Keratinocyte (primary cell): ENCODE measurements at regions not wholly inside any gene's neighbourhood (a gene's known extent, or its start where the extent isn't known, plus 50 kb on each side); places are given as distances from the start of the nearest gene placed in this dataset.

Source experiments
- DNase-seq: peaks from one replicate; pipeline ENCODE4 v3.0.0-alpha.2; 2011; ENCODE audit warnings: low read depth, missing footprints, low spot score
- FAIRE-seq: peaks from 2 replicates; lab custom pipeline; 2011; peaks lifted over from hg19 to GRCh38; lab: Jason Lieb, UNC
- H2AFZ ChIP-seq: 2 replicates; pipeline ENCODE4 v1.6.0; 2012; ENCODE audit warnings: low read length, control low read depth, inconsistent platforms; ENCODE audit not compliant: control insufficient read depth
- H3K27ac ChIP-seq: 2 replicates; pipeline ENCODE4 v1.5.1; 2011; ENCODE audit warnings: low read length; ENCODE audit not compliant: control insufficient read depth, insufficient read depth
- H3K27me3 ChIP-seq: 3 replicates; pipeline ENCODE4 v1.6.0; 2011; ENCODE audit warnings: low read length; ENCODE audit not compliant: control insufficient read depth, insufficient read depth; ENCODE audit errors: extremely low read depth
- H3K36me3 ChIP-seq, 2 experiments: 2 replicates in 1 of 2; 3 replicates in 1 of 2; pipeline ENCODE4 v1.5.1; 2011; ENCODE audit warnings: low read length in 2 of 2, mild to moderate bottlenecking in 1 of 2; ENCODE audit not compliant: control insufficient read depth in 2 of 2, insufficient read depth in 2 of 2; ENCODE audit errors: extremely low read depth in 1 of 2
- H3K4me1 ChIP-seq: 3 replicates; pipeline ENCODE4 v1.5.1; 2011; ENCODE audit warnings: low read length; ENCODE audit not compliant: control insufficient read depth, insufficient read depth; ENCODE audit errors: extremely low read depth
- H3K4me2 ChIP-seq: 3 replicates; pipeline ENCODE4 v1.6.0; 2011; ENCODE audit warnings: low read depth, low read length; ENCODE audit not compliant: control insufficient read depth, insufficient read depth; ENCODE audit errors: extremely low read depth
- H3K4me3 ChIP-seq, 3 experiments: fragments of 200-600 bp in 1 of 3; sonication (generic) in 1 of 3; 2 replicates in 2 of 3; 3 replicates in 1 of 3; pipeline ENCODE4 v1.5.1; 2011 to 2016; ENCODE audit warnings: low read length in 3 of 3, mild to moderate bottlenecking in 3 of 3, control low read depth in 2 of 3, inconsistent platforms in 1 of 3, low read depth in 1 of 3, mixed read lengths in 1 of 3, mixed run types in 1 of 3, moderate library complexity in 1 of 3; ENCODE audit not compliant: control insufficient read depth in 2 of 3, insufficient read depth in 2 of 3; ENCODE audit errors: extremely low read depth in 1 of 3
- H3K79me2 ChIP-seq: 2 replicates; pipeline ENCODE4 v1.6.0; 2012; ENCODE audit warnings: low read length; ENCODE audit not compliant: control insufficient read depth, insufficient read depth
- H3K9ac ChIP-seq: 3 replicates; pipeline ENCODE4 v1.6.0; 2011; ENCODE audit warnings: low read length; ENCODE audit not compliant: control insufficient read depth, insufficient read depth; ENCODE audit errors: extremely low read depth
- H3K9me1 ChIP-seq: 3 replicates; pipeline ENCODE4 v1.6.0; 2011; ENCODE audit warnings: low read length; ENCODE audit not compliant: control insufficient read depth, insufficient read depth; ENCODE audit errors: extremely low read depth
- H3K9me3 ChIP-seq: 2 replicates; pipeline ENCODE4 v1.5.1; 2012; ENCODE audit warnings: low read depth, low read length; ENCODE audit not compliant: control insufficient read depth
- H4K20me1 ChIP-seq: 3 replicates; pipeline ENCODE4 v1.6.0; 2011; ENCODE audit warnings: low read length; ENCODE audit not compliant: control insufficient read depth, insufficient read depth; ENCODE audit errors: extremely low read depth
- CTCF ChIP-seq, 3 experiments: IDR thresholded peaks in 1 of 3; conservative IDR thresholded peaks in 1 of 3; optimal IDR thresholded peaks in 1 of 3; 2 replicates in 2 of 3; 3 replicates in 1 of 3; pipeline versions ENCODE3 to v1.5.1; 2011; ENCODE audit warnings: low read length in 3 of 3, mild to moderate bottlenecking in 3 of 3, moderate library complexity in 2 of 3, control low read depth in 1 of 3, inconsistent platforms in 1 of 3; ENCODE audit not compliant: insufficient read depth in 2 of 3; ENCODE audit errors: extremely low read depth in 1 of 3
- EZH2 ChIP-seq: IDR thresholded peaks from one replicate; pipeline ENCODE4 v1.6.1; 2012; ENCODE audit warnings: inconsistent platforms, mild to moderate bottlenecking, low read length, moderate library complexity
- dilution Hi-C: fragments of 300-500 bp; cut with MboI; formaldehyde crosslinking; loops from one replicate; pipeline ENCODE4 v1.7.0; 2020; ENCODE audit warnings: low sequenced_read_pairs; ENCODE audit not compliant: extremely low pct_ligation_motif_present

GRCh38 chr5:173532689-173533250, 83.7 kb downstream of the BOD1 start:
- no peak overlapping the region for H3K4me2 ChIP-seq
- no peak overlapping the region for H2AFZ ChIP-seq
- H3K36me3 ChIP-seq: no peaks in the 10 kb centered on the region
- dilution Hi-C loops: no loop called here
- no peaks in the 10 kb centered on the region for H3K27me3 ChIP-seq
- no peak overlapping the region for H3K9ac ChIP-seq
- H3K79me2 ChIP-seq: no peaks in the 10 kb centered on the region
- DNase-seq (no peak), FAIRE-seq (no peak)
- TF ChIP-seq CTCF (optimal IDR thresholded peaks at IDR 0.05 in 1 of 3, IDR thresholded peaks at IDR 0.05 in 1 of 3, conservative IDR thresholded peaks at IDR 0.05 in 1 of 3; ENCODE audit: extremely low read depth in 1 of 3, insufficient read depth in 2 of 3, low read length in 3 of 3) (no peak), EZH2 (no peak)
- no peak overlapping the region for H3K27ac ChIP-seq
- no peak overlapping the region for H3K4me3 ChIP-seq
- H3K4me1 ChIP-seq: no peaks in the 10 kb centered on the region
- H3K9me1 ChIP-seq: no peaks in the 10 kb centered on the region
- H3K9me3 ChIP-seq: no peaks in the 10 kb centered on the region
- no peaks in the 10 kb centered on the region for H4K20me1 ChIP-seq

- dilution Hi-C loops: no loop called here
- no peak for TF ChIP-seq EZH2
- TF ChIP-seq CTCF (optimal IDR thresholded peaks at IDR 0.05 in 1 of 3, IDR thresholded peaks at IDR 0.05 in 1 of 3, conservative IDR thresholded peaks at IDR 0.05 in 1 of 3; ENCODE audit: extremely low read depth in 1 of 3, insufficient read depth in 2 of 3, low read length in 3 of 3): no peak
Observed at GRCh38 chr5:173531863-173532262, 84.6 kb downstream of the BOD1 start.

More at GRCh38 chr5:173531863-173532262, 84.6 kb downstream of the BOD1 start:
- Histone ChIP-seq H3K36me3 (no peaks in the 10 kb centered on the region), H3K9me3 (no peaks in the 10 kb centered on the region), H3K9ac (no peak overlapping the region), H3K4me1 (no peaks in the 10 kb centered on the region), H3K9me1 (no peaks in the 10 kb centered on the region), H3K4me3 (no peak overlapping the region), H2AFZ (no peak overlapping the region), H4K20me1 (no peaks in the 10 kb centered on the region), H3K27ac (no peak overlapping the region), H3K79me2 (no peaks in the 10 kb centered on the region), H3K4me2 (no peak overlapping the region), H3K27me3 (no peaks in the 10 kb centered on the region)
- FAIRE-seq (no peak), DNase-seq (no peak)
